GM19463 (cell line): ENCODE measurements at regions not wholly inside any gene's neighbourhood (a gene's known extent, or its start where the extent isn't known, plus 50 kb on each side); places are given as distances from the start of the nearest gene placed in this dataset.

ENCODE experiments used
- ATAC-seq: cut with Tn5 transposase; IDR thresholded peaks from one replicate; pipeline ENCODE4 v1.9.1; 2021; ENCODE audit warnings: mild to moderate bottlenecking, moderate library complexity; ENCODE audit not compliant: unreplicated experiment

DNA sequence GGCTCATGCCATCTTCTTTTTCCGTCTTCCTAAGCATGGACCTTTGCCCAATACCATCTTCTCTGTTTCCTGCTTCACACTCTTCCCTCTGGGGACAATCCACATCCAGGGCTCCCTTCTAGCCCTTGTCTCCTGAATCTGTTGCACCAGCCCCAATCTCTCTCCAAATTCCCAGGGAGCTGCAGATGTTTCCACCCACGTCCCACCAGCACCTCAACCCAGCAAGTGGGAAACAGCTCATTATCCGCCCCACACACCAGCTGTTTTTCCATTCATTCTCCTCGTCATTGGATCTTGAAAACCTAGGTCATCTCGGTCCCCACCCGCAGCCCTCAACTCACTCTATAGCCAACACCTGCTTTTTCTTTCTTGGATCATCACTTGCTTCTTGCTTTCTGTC is 185.0 kb upstream of the CDYL start:
- no peak for ATAC-seq

- no peak for ATAC-seq
Observed at GRCh38 chr6:4589295-4589694, 186.9 kb upstream of the CDYL start.

GRCh38 chr6:4588581-4588980 is 187.6 kb upstream of the CDYL start:
- ATAC-seq: no peak

GRCh38 chr6:4588163-4588562 is 188.0 kb upstream of the CDYL start:
- no peak for ATAC-seq

- ATAC-seq: no peak
Observed at GRCh38 chr6:4587171-4587570, 189.0 kb upstream of the CDYL start.

DNA sequence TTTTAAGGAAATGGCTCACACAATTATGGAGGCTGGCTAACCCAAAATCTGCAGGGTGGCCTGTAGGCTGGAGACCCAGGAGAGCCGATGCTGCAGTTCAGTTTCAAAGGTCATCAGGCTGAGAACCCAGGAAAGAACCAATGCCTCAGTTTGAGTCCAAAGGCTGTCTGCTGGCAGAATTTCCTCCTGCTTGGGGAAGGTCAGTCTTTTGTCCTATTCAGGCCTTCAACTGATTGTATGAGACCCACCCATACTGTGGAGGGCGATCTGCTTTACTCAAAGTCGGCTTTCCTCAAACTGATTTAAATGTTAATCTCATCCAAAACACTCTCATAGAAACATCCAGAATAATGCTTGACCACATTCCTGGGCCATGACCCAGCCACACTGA is 189.7 kb upstream of the CDYL start:
- no peak for ATAC-seq

DNA sequence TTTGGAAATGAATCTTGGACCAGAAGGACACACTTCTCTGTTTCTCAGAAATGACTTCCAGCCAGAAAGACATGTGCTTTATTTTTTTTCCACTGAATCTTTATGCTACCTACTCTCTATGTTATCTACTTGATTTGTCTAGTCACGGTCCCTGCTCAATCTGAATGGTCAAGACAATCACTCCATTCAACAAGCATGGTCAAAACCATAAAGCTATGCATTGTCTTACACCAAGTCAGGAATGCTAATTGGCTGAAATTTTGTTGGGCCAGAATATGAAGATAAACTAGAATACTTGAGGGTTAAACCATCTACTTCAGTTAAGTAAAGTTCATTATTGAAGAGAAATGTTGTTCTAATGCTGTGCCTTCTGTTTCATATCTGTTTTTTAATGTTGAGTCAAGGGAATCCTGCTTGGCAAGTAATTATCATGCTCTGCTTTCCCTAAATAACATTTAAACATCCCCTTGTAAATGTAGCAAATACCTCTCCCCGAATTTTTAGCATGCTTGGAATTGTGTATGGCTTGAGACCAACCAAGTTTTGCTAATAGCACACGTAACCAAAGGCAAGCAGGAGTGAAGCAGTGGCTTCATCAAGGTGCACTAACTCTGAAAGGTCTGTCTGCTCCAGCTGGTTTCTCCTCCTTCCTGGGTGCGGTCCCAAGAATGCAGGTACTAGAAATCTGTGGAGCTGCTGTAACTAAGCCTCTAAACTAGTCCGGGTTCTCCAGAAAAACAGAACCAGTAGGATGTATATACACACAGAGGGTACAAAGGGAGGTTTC is 190.3 kb upstream of the CDYL start:
- ATAC-seq: no peak

GRCh38 chr6:4584801-4585200 is 191.4 kb upstream of the CDYL start:
- no peak for ATAC-seq

- no peak for ATAC-seq
Observed at GRCh38 chr6:4582506-4583417, 193.4 kb upstream of the CDYL start.

GRCh38 chr6:4581468-4582385 is 194.5 kb upstream of the CDYL start:
- ATAC-seq: no peak

GRCh38 chr6:4580361-4580760 is 195.8 kb upstream of the CDYL start:
- ATAC-seq: no peak

DNA sequence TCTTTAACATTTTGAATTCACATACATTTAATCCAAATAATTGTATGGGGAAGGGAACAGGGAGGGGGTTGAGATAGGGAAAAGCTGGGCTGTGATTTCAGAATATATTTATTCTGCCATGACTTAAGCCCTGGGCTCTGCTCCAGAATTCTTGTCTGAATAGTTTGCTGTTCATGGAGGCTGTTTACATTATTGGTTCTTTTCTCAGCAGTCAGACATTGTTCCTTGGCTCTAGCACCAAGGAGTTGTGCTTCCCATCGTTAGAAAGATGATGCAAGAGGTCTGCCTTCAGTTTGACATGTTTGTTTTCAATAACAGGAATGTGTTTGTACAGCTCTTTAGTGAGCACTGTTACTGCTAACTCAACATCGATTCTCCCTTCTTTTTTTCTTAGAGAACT is 198.8 kb upstream of the CDYL start:
- no peak for ATAC-seq

- no peak for ATAC-seq
Observed at GRCh38 chr6:4575714-4576113, 200.5 kb upstream of the CDYL start.

DNA sequence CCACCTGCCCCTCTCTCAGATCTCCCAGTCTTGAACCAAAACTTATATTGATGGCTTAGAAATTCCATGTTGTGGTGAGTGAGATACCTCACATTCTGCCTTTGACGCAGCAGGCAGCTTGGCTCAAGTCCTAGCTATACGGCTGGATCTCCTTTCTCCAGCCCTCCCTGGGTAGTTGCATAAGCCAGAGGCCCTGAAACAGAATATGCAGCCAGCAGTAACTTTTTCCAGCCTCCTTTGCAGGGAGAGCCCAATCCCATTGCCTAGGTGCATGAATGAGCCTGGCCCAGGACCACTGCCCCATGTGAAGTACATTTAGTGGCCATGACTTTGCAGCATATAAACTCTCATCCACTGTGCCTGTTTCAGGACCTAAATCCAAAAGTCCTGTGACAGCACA is 202.2 kb upstream of the CDYL start:
- ATAC-seq: no peak

GRCh38 chr6:4571011-4571410 is 205.2 kb upstream of the CDYL start:
- ATAC-seq: no peak

DNA sequence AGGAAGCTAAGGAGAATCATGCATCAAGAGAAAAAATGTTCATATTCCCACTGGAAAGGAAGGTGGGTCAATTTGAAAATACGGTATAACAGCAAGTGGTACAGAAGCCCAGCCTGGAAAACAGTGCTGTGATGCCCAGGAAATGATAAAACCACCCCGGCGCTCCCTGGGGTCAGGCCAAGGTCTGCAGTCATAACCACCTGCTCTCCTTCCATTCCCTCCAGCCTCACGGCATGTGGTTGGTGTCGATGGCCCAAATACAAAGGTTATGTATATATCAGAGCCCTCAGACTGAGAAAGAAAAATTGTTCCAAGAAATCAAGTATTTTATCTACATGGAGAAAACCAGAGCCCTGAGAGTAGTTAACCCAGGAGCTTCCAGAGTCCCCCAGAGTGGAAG is 208.1 kb upstream of the CDYL start:
- ATAC-seq: no peak

GRCh38 chr6:4567141-4567540 is 209.1 kb upstream of the CDYL start:
- no peak for ATAC-seq

- ATAC-seq: no peak
Observed at GRCh38 chr6:4565301-4566250, 210.6 kb upstream of the CDYL start.

DNA sequence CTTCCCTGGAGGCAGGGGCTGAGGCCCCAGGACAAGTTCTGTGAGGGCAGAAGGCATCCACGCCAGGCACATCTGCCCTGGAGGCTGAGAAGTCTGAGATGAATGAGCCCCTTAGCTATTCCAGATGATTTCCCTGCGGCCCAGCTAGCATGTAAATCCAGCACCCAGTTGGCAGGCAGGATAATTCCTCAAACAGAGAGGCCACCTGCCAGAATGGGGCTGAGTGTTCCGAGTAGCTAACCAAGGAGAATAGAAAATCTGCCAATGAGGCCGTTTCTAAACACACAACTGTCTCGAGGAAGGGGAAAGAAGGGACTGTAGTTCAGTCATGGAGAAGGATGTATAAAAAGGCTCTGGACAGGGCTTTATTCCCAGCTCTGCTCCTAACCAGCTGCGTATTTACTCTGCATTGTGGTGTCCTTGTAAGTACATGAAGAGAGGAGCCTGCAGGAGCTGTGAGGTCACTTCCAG is 211.4 kb upstream of the CDYL start:
- no peak for ATAC-seq

DNA sequence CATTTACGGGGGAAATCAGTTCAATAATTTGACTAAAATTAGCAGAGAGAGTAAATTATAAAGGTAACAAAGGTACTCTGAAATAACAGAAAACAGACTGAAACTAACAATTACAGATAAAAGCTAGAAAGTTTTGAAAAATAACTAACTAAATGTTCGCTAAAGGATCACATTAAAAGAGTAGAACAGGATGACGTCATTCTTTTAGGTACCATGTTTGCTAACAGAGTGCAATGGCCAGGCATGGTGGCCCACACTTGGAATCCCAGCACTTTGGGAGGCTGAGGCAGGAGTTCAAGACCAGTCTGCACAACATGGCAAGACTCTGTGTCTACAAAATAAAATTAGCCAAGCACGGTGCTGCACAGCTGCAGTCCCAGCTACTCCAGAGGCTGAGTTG is 212.3 kb upstream of the CDYL start:
- ATAC-seq: no peak
